MV-4-11 (cell line): ENCODE measurements at regions not wholly inside any gene's neighbourhood (a gene's known extent, or its start where the extent isn't known, plus 50 kb on each side); places are given as distances from the start of the nearest gene placed in this dataset.
"Not testable (repeated sequence)": the region's sequence is repeated elsewhere in the genome, so short reads cannot be mapped to it uniquely, and the experiment has no call there.

ENCODE experiments used
- DNase-seq: peaks from one replicate; lab custom pipeline; 2025; lab: John Stamatoyannopoulos, UW

DNA sequence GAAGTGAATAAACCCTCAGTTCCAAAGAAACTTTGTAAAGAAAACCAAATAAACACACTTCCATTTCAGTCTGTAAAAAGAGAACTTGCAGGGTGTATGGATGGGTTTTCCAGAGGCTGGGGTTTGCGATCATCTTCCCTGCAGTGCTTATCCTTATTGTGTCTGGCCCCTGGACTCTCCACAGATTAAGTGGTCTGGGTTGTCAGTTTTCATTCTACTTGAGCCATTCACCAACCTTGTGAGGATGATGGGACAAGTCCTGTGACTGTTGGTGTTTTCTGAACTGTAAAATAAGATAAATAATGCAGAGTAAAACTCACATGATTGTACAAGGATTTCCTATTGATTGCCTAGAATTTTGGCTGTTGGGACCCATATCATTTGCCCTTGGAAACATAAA lies 166.1 kb upstream of the MOCS2 start:
- DNase-seq = no peak

DNA sequence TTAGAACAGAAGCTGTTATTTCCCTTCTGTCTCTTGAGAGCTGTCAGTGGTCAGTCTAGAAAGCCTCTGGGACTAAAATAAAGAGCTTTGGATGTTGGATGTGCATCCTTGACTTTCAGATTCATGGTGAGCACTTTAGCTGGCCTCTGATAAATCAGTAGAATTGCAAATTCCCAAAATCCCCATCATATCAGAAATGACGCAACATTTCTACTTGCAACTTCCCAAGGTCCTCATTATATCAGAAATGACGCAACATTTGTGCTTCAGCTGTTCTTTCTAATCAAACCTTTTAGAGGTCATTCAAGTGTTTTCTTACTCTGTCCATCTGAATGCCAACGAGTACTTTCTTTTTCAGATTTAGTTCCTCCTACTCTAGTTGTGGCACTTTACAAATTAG lies 167.3 kb upstream of the MOCS2 start:
- DNase-seq = no peak

DNA sequence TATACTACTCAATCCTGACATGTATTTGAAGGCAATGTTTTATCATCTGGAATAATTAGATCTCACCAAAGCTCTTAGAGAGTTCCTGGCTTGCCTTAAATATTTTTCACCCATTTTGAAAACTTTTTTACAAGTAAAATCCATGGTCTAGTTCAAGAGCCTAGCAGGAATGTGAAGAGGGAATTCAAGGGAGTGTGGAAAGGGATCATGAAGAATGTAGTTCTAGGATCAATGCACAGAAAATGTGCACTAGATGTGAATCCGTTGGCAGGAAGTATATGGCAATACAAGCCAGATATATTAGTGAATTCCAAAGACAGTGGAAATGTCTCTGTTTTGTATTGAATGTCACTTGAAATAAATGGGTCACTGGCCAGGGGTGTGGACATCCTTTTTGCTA lies 167.9 kb upstream of the MOCS2 start:
- no peak for DNase-seq

DNA sequence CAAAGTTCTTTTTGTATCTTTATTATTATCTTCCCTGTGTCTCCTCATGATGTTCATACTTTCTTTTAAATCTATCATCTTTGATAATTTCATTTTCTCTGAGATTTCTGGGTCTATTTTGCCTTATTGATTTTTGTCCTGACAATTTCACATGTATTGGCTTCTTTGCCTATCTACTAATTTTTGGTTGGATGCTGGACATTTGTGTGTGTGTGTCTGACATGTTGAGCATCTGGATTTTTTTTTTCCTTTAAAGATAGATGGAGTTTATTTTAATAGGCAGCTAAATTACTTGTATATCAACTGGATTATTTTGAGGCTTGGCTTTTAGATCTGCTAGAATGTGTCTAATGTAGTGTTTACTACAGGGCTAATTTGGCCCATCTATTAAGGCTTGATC lies 178.0 kb upstream of the MOCS2 start:
- DNase-seq = no peak

DNA sequence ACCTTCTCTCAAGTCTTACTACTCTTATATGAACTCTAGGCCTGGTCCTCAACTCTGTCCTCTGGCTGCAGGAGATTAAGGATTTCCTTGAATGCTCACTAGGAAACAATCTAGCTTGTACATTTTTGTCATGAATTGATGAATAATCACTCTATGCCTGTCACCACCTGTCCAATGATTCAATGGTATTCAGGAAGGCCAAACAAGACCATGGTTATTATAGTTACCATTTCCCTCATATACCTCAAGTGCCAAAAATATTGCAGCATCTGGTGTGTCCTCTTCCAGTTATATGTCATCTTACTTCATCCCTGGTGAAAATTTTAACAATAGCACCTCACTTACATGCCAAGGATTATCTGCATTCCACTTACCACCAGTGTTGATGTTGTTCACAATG lies 179.0 kb upstream of the MOCS2 start:
- no peak for DNase-seq

DNA sequence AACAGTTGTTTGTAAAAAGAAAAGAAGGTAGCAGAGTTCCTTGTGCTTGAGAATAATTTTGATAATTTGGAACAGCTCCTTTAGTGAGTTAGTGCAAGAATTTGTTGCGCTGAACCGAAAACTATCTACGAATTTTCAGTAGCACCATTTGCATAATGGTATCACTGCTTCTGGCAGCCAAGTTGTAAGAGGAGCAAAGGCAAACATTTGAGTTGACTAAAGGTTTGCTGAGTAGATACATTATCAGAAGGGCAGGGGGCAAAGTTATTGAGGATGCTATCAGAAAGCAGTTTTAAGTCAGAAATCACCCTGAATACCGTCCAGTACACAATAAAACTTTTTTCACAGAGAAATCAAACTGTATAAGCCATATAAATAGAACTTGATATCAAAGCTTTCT lies 181.5 kb upstream of the MOCS2 start:
- no peak for DNase-seq

DNA sequence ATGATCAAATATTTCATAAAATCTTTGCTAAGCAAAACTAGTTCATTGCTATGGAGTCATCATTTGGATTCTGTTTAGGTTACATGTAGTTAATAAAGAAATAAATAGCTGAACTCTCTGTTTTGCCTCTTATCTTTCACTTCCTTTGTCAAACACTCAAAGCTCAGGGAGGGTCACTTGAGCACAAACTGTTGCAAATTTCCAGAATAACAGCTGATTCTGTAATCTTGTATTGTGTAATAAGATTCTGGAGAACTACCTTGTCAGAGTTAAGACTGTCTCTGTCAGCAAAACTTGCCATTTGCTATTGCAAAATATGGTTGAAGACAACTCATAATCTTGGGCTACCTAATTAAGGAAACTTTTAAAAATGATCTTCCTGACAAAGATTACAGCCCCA lies 182.0 kb upstream of the MOCS2 start:
- peak; percentile 88 for DNase-seq

GRCh38 chr5:53298841-53299240 lies 181.6 kb upstream of the FST start:
- no peak for DNase-seq

- DNase-seq = no peak
Measured at GRCh38 chr5:53302529-53302928, 177.9 kb upstream of the FST start.

GRCh38 chr5:53303105-53303504 lies 177.3 kb upstream of the FST start:
- DNase-seq = peak; percentile 54

GRCh38 chr5:53305316-53305715 lies 175.1 kb upstream of the FST start:
- not testable (repeated sequence) for DNase-seq

DNA sequence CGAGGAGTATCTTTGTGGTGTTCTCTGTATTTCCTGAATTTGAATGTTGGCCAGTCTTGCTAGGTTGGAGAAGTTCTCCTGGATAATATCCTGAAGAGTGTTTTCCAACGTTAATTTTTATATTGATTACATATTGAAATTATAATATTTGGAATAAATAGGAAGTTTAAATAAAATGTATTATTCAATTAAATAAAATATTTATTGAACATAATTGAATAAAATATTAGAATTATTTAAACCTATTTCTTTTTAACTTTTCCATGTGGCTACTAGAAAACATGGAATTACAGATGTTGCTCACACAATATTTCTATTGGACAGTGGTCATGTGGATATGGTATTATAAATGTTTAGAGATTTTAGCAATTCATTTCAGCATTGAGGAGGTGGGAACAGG lies 170.8 kb upstream of the FST start:
- no peak for DNase-seq

DNA sequence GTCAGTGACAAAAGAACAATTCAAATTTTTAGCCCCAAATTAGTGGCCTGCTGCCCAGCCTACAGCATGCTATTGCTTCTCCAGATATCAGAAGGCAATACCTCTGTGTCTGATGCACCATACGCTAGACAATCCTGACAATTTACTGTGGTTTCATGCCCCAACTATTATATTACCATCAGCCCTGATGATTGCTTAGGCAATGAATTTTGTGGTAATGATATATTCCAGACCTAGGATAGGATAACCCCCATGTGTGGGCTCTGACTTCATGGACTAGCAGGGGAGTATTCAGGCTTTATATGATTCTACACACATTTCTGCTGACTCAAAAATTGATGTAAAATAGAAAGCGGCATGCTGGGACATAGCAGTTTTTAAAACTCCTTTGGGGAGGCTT lies 168.7 kb upstream of the FST start:
- DNase-seq = no peak

DNA sequence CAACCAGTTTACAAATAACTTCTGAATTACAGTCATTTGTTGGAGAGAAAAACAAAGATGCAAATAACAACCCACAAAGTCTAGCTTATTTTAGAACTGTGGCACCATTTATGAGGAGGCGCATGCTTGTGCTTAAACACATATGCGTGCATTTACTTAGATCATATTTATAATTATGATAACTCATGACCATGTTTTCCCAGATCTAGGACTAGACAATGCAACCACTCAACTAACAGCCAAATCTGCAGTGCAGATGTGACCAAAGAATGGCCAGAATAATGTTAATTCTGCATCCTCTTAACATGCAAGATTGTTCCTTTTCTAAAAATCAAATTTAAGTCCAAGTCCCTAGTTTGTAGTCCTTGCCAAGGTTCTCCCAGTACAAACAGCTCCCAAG lies 167.3 kb upstream of the FST start:
- no peak for DNase-seq

DNA sequence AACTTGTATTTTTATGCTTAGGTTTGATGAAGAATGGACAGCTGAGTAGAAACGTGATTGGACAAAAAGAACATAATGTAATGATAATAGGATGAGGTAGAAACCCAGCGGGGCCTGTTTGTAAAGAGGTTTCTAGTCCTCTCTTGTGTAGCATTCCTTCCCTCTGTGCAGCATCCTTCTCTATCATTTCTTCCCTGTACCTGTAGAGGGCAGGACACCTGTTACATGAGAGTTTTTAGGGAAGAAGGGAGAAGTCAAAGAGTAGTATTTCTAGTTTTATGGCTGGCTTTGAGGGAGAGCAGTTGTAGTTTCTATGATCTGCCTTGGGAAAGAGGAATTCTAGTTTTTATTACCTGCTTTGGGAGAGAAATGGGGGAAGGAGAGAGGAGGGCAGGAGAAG lies 162.1 kb upstream of the FST start:
- no peak for DNase-seq

- DNase-seq = no peak
Measured at GRCh38 chr5:53319315-53319714, 161.1 kb upstream of the FST start.

DNA sequence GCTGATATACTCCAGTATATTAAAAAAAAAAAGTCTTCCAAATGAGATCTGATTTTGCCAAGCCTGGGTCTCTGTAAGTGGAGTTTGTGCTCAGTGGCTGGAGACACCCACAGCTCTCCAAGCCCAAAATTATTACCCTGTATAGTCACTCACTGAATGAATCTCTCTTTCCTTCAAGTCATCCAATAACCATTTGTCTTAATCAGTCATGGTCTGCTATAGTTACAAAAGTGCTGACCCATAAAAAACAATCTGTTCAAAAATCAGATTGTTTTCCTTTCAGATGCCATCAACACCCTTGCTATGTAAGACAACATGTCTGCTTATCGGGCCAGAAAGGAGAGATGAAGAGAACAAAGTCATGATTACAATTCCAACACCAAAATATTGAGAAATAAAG lies 159.4 kb upstream of the FST start:
- no peak for DNase-seq

DNA sequence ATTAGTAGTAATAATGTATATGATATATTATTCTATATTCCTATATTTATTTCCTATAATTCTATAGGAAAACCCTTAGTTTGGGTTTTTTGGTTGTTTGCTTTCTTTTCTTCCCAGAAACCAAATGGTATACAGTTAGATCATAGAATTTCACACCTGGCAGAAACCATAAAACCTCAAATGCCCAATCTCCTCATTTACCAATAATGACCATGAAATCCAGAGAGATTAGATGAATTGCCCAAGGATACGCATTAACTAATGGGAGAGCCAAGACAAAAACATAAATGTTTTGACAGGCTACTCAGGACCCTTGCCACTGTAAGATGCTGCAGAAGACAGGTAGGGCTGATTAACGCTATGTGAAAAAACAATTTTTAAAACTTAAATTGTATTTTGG lies 158.7 kb upstream of the FST start:
- DNase-seq = no peak

GRCh38 chr5:53322257-53322656 lies 158.2 kb upstream of the FST start:
- DNase-seq = no peak

- DNase-seq = no peak
Measured at GRCh38 chr5:53323511-53323910, 156.9 kb upstream of the FST start.

GRCh38 chr5:53323943-53324642 lies 156.3 kb upstream of the FST start:
- peak; percentile 45 for DNase-seq

DNA sequence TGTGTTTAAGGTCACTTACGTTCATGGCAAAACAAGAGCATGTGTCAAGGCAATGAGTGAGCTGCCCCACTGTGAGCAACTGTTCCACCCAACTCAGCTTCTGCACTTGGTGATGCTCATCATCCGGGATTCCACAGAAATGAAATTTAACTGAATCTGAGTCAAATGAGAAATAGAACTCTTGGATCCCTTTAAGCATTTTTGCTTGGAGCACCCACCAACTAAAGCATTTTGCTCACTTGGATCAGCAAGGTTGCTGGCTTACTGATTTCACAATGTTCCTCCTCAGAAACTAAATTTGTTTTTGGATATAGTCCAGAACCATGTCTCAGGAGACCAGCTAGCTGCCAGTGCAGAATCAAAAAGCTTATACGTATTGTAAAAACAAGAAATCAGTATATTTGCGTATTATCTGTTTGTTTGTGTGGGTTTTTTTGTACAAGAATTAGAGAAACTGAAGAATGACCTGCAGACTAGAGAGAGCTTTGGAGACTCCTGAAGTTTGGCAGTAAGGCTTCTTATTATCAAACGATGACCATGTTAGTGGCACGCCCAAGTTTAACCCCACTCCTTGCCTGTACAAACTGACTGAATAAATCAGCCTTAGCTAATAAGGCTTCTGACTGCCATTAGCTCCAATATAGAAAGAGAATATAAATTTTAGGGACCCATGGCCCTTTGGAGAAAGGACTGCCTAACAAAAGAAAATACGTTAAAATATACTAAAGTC lies 153.8 kb upstream of the FST start:
- DNase-seq = no peak

GRCh38 chr5:53327811-53328334 lies 152.6 kb upstream of the FST start:
- no peak for DNase-seq

- peak; percentile 56 for DNase-seq
Measured at GRCh38 chr5:53330491-53330890, 149.9 kb upstream of the FST start.
